ENCODE measurements at regions not wholly inside any gene's neighbourhood (a gene's known extent, or its start where the extent isn't known, plus 50 kb on each side); places are given as distances from the start of the nearest gene placed in this dataset.

DNA sequence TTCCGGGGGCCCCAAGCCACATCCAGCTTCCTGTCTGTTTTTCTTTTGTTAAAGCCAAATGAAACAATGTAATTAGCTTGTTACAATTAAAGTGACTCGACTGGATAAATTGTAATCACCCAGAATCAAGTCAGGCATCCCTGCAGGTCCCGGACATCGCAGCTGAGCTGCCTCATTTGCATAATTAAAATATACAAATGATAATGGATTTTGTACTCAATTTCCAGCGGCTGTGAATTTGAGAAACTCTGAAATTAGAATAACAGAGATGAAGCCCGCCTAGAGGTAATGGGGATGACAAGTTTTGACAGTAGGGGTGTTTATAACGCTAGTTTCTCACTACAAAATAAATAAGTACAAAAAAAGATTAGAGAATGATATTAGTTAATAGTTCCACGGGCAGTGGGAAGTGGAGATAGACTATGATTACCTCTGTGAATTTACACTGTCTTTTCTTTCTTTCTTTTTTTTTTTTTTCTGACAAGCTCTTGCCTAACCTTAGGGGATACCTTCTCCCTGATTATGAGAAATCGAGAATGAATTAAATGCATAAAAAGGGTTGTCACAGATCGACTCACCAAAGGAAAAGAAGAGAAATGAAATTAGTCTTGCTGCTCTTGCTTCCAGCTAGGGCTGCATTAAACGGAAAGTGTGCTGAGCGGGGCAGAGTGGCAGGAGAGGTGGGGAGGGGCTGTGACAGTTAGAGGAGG, 82.6 kb upstream of the SKOR2 start:
- no peak overlapping the region for H2AFZ ChIP-seq (ENCODE audit: low read depth, low read length)
- Mint-ChIP-seq H3K4me3 (ENCODE audit: unreplicated experiment) (no peak overlapping the region), H3K27ac (ENCODE audit: unreplicated experiment) (no peak overlapping the region), H3K27me3 (ENCODE audit: low read depth, unreplicated experiment) (peaks cover 60% of the 10 kb centered on the region), H3K36me3 (ENCODE audit: low read depth, unreplicated experiment) (no peaks in the 10 kb centered on the region), H3K9me3 (ENCODE audit: unreplicated experiment) (peaks cover 5% of the 10 kb centered on the region), H3K4me1 (ENCODE audit: low read depth, unreplicated experiment) (no peaks in the 10 kb centered on the region)
- no peaks in the 10 kb centered on the region for H3K36me3 ChIP-seq (ENCODE audit: insufficient read depth, low read length)
- H4K20me1 ChIP-seq (ENCODE audit: insufficient read depth, low read length): no peaks in the 10 kb centered on the region
- no peak overlapping the region for H3K4me2 ChIP-seq (ENCODE audit: low read length)
- no peaks in the 10 kb centered on the region for H3K79me2 ChIP-seq (ENCODE audit: insufficient read depth, low read length)
- DNase-seq (ENCODE audit: low read depth): no peak
- FAIRE-seq: no peak
- H3K4me1 ChIP-seq (ENCODE audit: insufficient read depth, low read length): no peaks in the 10 kb centered on the region
- H3K9me3 ChIP-seq (ENCODE audit: insufficient read depth, low read depth, low read length): no peaks in the 10 kb centered on the region
- no peak overlapping the region for H3K9ac ChIP-seq (ENCODE audit: low read length)
- H3K4me3 ChIP-seq (ENCODE audit: insufficient read depth, low read depth, low read length): no peak overlapping the region
- no peaks in the 10 kb centered on the region for H3K27me3 ChIP-seq (ENCODE audit: insufficient read depth, low read length)
- no peak for TF ChIP-seq CTCF (IDR thresholded peaks at IDR 0.05; ENCODE audit: insufficient read depth, low read depth, low read length)
- no peak for TF ChIP-seq EZH2 (IDR thresholded peaks at IDR 0.05; ENCODE audit: insufficient read depth, low read length)
- no peak overlapping the region for H3K27ac ChIP-seq (ENCODE audit: low read depth, low read length)

- Mint-ChIP-seq H3K4me1 (ENCODE audit: low read depth, unreplicated experiment) (no peaks in the 10 kb centered on the region), H3K27ac (ENCODE audit: unreplicated experiment) (no peak overlapping the region), H3K4me3 (ENCODE audit: unreplicated experiment) (no peak overlapping the region), H3K36me3 (ENCODE audit: low read depth, unreplicated experiment) (no peaks in the 10 kb centered on the region), H3K27me3 (ENCODE audit: low read depth, unreplicated experiment) (peaks cover 58% of the 10 kb centered on the region), H3K9me3 (ENCODE audit: unreplicated experiment) (peaks cover 9% of the 10 kb centered on the region)
- Histone ChIP-seq H2AFZ (ENCODE audit: low read depth, low read length) (no peak overlapping the region), H3K9me3 (ENCODE audit: insufficient read depth, low read depth, low read length) (no peaks in the 10 kb centered on the region), H3K36me3 (ENCODE audit: insufficient read depth, low read length) (no peaks in the 10 kb centered on the region), H4K20me1 (ENCODE audit: insufficient read depth, low read length) (no peaks in the 10 kb centered on the region), H3K4me3 (ENCODE audit: insufficient read depth, low read depth, low read length) (no peak overlapping the region), H3K79me2 (ENCODE audit: insufficient read depth, low read length) (no peaks in the 10 kb centered on the region), H3K27me3 (ENCODE audit: insufficient read depth, low read length) (no peaks in the 10 kb centered on the region), H3K27ac (ENCODE audit: low read depth, low read length) (no peak overlapping the region), H3K9ac (ENCODE audit: low read length) (no peak overlapping the region), H3K4me2 (ENCODE audit: low read length) (no peak overlapping the region), H3K4me1 (ENCODE audit: insufficient read depth, low read length) (no peaks in the 10 kb centered on the region)
- FAIRE-seq (no peak), DNase-seq (ENCODE audit: low read depth) (no peak)
- TF ChIP-seq EZH2 (IDR thresholded peaks at IDR 0.05; ENCODE audit: insufficient read depth, low read length): no peak
- no peak for TF ChIP-seq CTCF (IDR thresholded peaks at IDR 0.05; ENCODE audit: insufficient read depth, low read depth, low read length)
These were observed 80.2 kb upstream of the SKOR2 start for GRCh38 chr18:47331641-47332040.

DNA sequence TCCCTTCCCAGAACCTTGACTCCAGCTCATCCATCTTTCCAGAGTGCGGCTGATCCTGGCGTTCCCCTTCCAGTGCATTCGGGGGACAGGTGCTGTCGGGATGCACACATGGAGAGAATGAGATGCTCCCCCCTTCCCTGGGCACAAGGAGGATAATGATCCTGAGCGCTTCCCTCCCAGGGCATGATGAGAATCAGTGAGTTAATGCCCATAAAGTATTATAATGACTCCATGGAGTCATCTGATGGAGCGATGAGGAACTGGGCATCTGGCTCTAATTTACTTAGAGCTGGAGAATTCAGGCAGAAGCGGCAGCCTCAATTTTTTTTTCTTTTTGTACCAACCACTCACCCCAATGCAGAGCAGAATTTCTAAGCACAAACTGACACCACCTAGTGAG, 79.6 kb upstream of the SKOR2 start:
- Mint-ChIP-seq H3K4me1 (ENCODE audit: low read depth, unreplicated experiment) (no peaks in the 10 kb centered on the region), H3K27me3 (ENCODE audit: low read depth, unreplicated experiment) (peaks cover 60% of the 10 kb centered on the region), H3K4me3 (ENCODE audit: unreplicated experiment) (no peak overlapping the region), H3K27ac (ENCODE audit: unreplicated experiment) (no peak overlapping the region), H3K9me3 (ENCODE audit: unreplicated experiment) (peaks cover 9% of the 10 kb centered on the region), H3K36me3 (ENCODE audit: low read depth, unreplicated experiment) (no peaks in the 10 kb centered on the region)
- FAIRE-seq: no peak
- Histone ChIP-seq H3K9me3 (ENCODE audit: insufficient read depth, low read depth, low read length) (no peaks in the 10 kb centered on the region), H3K36me3 (ENCODE audit: insufficient read depth, low read length) (no peaks in the 10 kb centered on the region), H3K4me2 (ENCODE audit: low read length) (no peak overlapping the region), H3K27me3 (ENCODE audit: insufficient read depth, low read length) (no peaks in the 10 kb centered on the region), H3K9ac (ENCODE audit: low read length) (no peak overlapping the region), H3K4me3 (ENCODE audit: insufficient read depth, low read depth, low read length) (no peak overlapping the region), H3K79me2 (ENCODE audit: insufficient read depth, low read length) (no peaks in the 10 kb centered on the region), H4K20me1 (ENCODE audit: insufficient read depth, low read length) (no peaks in the 10 kb centered on the region), H3K27ac (ENCODE audit: low read depth, low read length) (no peak overlapping the region), H2AFZ (ENCODE audit: low read depth, low read length) (no peak overlapping the region), H3K4me1 (ENCODE audit: insufficient read depth, low read length) (no peaks in the 10 kb centered on the region)
- TF ChIP-seq CTCF (IDR thresholded peaks at IDR 0.05; ENCODE audit: insufficient read depth, low read depth, low read length) (no peak), EZH2 (IDR thresholded peaks at IDR 0.05; ENCODE audit: insufficient read depth, low read length) (no peak)
- no peak for DNase-seq (ENCODE audit: low read depth)

Measured in astrocyte (in vitro differentiated cells and primary cell).